ENCODE measurements at regions not wholly inside any gene's neighbourhood (a gene's known extent, or its start where the extent isn't known, plus 50 kb on each side); places are given as distances from the start of the nearest gene placed in this dataset.

GRCh38 chrX:137855490-137855889 lies 289.6 kb downstream of the ZIC3 start:
- TF ChIP-seq POLR2A (IDR thresholded peaks at IDR 0.05) (no peak), CTCF (IDR thresholded peaks at IDR 0.05) (no peak), POLR2AphosphoS5 (IDR thresholded peaks at IDR 0.05) (no peak)
